Fibroblast of skin of right quadriceps (primary cell): ENCODE measurements at regions not wholly inside any gene's neighbourhood (a gene's known extent, or its start where the extent isn't known, plus 50 kb on each side); places are given as distances from the start of the nearest gene placed in this dataset.
A peak's percentile ranks its signal among the peaks of the same experiment; 100 is the strongest.

ENCODE experiments used
- DNase-seq: peaks from one replicate; pipeline ENCODE4 v3.0.0-alpha.2; 2013

GRCh38 chr18:61989138-61989537, 96.3 kb upstream of the RNF152 start:
- DNase-seq = no peak

- DNase-seq = peak; percentile 23
These were observed 95.3 kb upstream of the RNF152 start for GRCh38 chr18:61988100-61988499.

GRCh38 chr18:61985681-61986080, 92.9 kb upstream of the RNF152 start:
- no peak for DNase-seq

GRCh38 chr18:61984349-61984748, 91.5 kb upstream of the RNF152 start:
- DNase-seq = no peak

GRCh38 chr18:61982475-61982874, 89.7 kb upstream of the RNF152 start:
- DNase-seq = no peak

- DNase-seq = no peak
These were observed 87.5 kb upstream of the RNF152 start for GRCh38 chr18:61980355-61980754.

- no peak for DNase-seq
These were observed 82.9 kb upstream of the RNF152 start for GRCh38 chr18:61975526-61976326.

- no peak for DNase-seq
These were observed 80.7 kb upstream of the RNF152 start for GRCh38 chr18:61973273-61974115.

- no peak for DNase-seq
These were observed 79.8 kb upstream of the RNF152 start for GRCh38 chr18:61972389-61973264.

- no peak for DNase-seq
These were observed 74.6 kb upstream of the RNF152 start for GRCh38 chr18:61967252-61967891.

GRCh38 chr18:61965311-61965710, 72.5 kb upstream of the RNF152 start:
- DNase-seq = no peak

GRCh38 chr18:61964616-61965015, 71.8 kb upstream of the RNF152 start:
- DNase-seq = no peak

GRCh38 chr18:61963705-61964104, 70.9 kb upstream of the RNF152 start:
- DNase-seq = no peak

GRCh38 chr18:61957801-61958516, 65.2 kb upstream of the RNF152 start:
- peak; percentile 30 for DNase-seq

GRCh38 chr18:61955644-61956043, 62.8 kb upstream of the RNF152 start:
- DNase-seq = no peak

GRCh38 chr18:61954096-61954746, 61.4 kb upstream of the RNF152 start:
- no peak for DNase-seq

GRCh38 chr18:61953641-61954040, 60.8 kb upstream of the RNF152 start:
- no peak for DNase-seq

- DNase-seq = peak; percentile 46
These were observed 60.4 kb upstream of the RNF152 start for GRCh38 chr18:61953161-61953560.

GRCh38 chr18:61951396-61951795, 58.6 kb upstream of the RNF152 start:
- DNase-seq = no peak

GRCh38 chr18:61950371-61950770, 57.6 kb upstream of the RNF152 start:
- DNase-seq = no peak

GRCh38 chr18:61949946-61950345, 57.1 kb upstream of the RNF152 start:
- DNase-seq = peak; percentile 35
